Mesendoderm (in vitro differentiated cells): ENCODE measurements at regions not wholly inside any gene's neighbourhood (a gene's known extent, or its start where the extent isn't known, plus 50 kb on each side); places are given as distances from the start of the nearest gene placed in this dataset.

ENCODE experiments used
- DNase-seq: peaks from one replicate; pipeline ENCODE4 v3.0.0; 2013
- H2AK5ac ChIP-seq: 2 replicates; pipeline ENCODE4 v1.6.1; 2013; ENCODE audit warnings: low read length, inconsistent platforms
- H2BK120ac ChIP-seq: 2 replicates; pipeline ENCODE4 v1.6.1; 2013; ENCODE audit warnings: low read depth, mild to moderate bottlenecking, low read length, moderate library complexity, mixed read lengths
- H2BK15ac ChIP-seq: replicated peaks from 2 replicates; pipeline ENCODE4 v1.6.1; 2013; ENCODE audit warnings: low read depth, mild to moderate bottlenecking, moderate library complexity
- H2BK5ac ChIP-seq: 2 replicates; pipeline ENCODE4 v1.6.1; 2013; ENCODE audit warnings: low read length, inconsistent platforms
- H3K18ac ChIP-seq: 2 replicates; pipeline ENCODE4 v1.6.1; 2013; ENCODE audit warnings: mild to moderate bottlenecking, low read length, mixed read lengths
- H3K23ac ChIP-seq: one replicate; pipeline ENCODE4 v1.6.1; 2013; ENCODE audit warnings: low read length
- H3K27ac ChIP-seq: 2 replicates; pipeline ENCODE4 v1.5.1; 2013; ENCODE audit warnings: low read depth, mild to moderate bottlenecking, inconsistent platforms, low read length, moderate library complexity
- H3K27me3 ChIP-seq: 2 replicates; pipeline ENCODE4 v1.6.1; 2013; ENCODE audit warnings: low read length, control low read depth, mild to moderate bottlenecking, inconsistent platforms; ENCODE audit not compliant: insufficient read depth, poor library complexity
- H3K36me3 ChIP-seq: 2 replicates; pipeline ENCODE4 v1.6.1; 2013; ENCODE audit warnings: low read length, inconsistent platforms; ENCODE audit not compliant: control insufficient read depth, insufficient read depth
- H3K4ac ChIP-seq: one replicate; pipeline ENCODE4 v1.6.1; 2013; ENCODE audit warnings: low read depth, mild to moderate bottlenecking, low read length, moderate library complexity
- H3K4me1 ChIP-seq: 2 replicates; pipeline ENCODE4 v1.6.1; 2013; ENCODE audit warnings: low read depth, low read length, inconsistent platforms; ENCODE audit not compliant: control insufficient read depth
- H3K4me2 ChIP-seq: 2 replicates; pipeline ENCODE4 v1.6.1; 2013; ENCODE audit warnings: low read length
- H3K4me3 ChIP-seq: 2 replicates; pipeline ENCODE4 v1.5.1; 2013; ENCODE audit warnings: mild to moderate bottlenecking, low read length
- H3K56ac ChIP-seq: one replicate; pipeline ENCODE4 v1.6.1; 2013; ENCODE audit warnings: low read length
- H3K79me1 ChIP-seq: 2 replicates; pipeline ENCODE4 v1.6.1; 2013; ENCODE audit warnings: low read length, inconsistent platforms
- H3K79me2 ChIP-seq: 2 replicates; pipeline ENCODE4 v1.6.1; 2013; ENCODE audit warnings: mild to moderate bottlenecking, low read length; ENCODE audit not compliant: control insufficient read depth, insufficient read depth
- H3K9ac ChIP-seq: 2 replicates; pipeline ENCODE4 v1.6.1; 2013; ENCODE audit warnings: low read length, inconsistent platforms
- H4K5ac ChIP-seq: one replicate; pipeline ENCODE4 v1.6.1; 2013; ENCODE audit warnings: low read length
- H4K8ac ChIP-seq: one replicate; pipeline ENCODE4 v1.6.1; 2013; ENCODE audit warnings: low read depth, mild to moderate bottlenecking, control low read depth, low read length, moderate library complexity
- WGBS: extraction: QIAGEN DNeasy Blood & Tissue Kit; methylation state at CpG from one replicate; pipeline ENCODE4 v1.1.7; 2013; ENCODE audit warnings: low lambda C conversion rate, missing lambda C conversion rate; ENCODE audit not compliant: insufficient coverage; ENCODE audit errors: extremely low coverage; 5-methylcytosine and 5-hydroxymethylcytosine counted together

DNA sequence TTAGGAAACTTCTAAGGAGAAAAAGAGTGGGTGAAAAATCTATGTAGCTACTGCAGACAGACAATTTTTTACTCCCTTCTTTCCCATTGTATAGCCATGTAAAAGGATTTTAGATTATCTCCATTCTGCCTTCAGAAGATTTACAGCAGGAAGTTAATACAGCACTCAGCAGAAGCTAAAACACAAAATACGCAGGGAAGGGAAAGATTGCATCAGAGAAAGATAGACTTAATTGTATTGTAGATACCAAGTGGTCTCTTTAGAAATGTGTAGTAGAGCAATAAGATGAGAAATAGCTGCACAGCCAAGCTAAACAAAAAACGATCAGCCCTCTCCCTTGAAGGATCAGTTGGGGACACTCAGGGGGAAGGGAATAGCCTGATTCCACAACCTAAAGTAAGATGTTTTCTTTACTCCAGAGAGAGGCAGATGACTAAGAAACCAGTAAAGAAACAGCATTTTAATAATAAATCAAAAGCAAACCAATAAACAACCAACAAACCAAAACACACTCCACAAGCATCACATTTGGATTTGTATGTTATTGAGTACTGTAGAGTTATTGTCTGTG, 236.7 kb upstream of the SLITRK1 start:
- H3K4me2 ChIP-seq: no peak overlapping the region
- no peaks in the 10 kb centered on the region for H3K27me3 ChIP-seq
- H3K4me3 ChIP-seq: no peak overlapping the region
- no peak overlapping the region for H3K4ac ChIP-seq
- no peak for DNase-seq
- no peak overlapping the region for H3K9ac ChIP-seq
- no peak overlapping the region for H2BK15ac ChIP-seq
- no peaks in the 10 kb centered on the region for H3K4me1 ChIP-seq
- H4K5ac ChIP-seq: no peak overlapping the region
- no peak overlapping the region for H3K23ac ChIP-seq
- no peak overlapping the region for H2BK120ac ChIP-seq
- WGBS: no CpG with 5 or more reads among the region's 2 CpGs
- no peak overlapping the region for H3K18ac ChIP-seq
- no peaks in the 10 kb centered on the region for H3K79me2 ChIP-seq
- H2BK5ac ChIP-seq: no peak overlapping the region
- H3K56ac ChIP-seq: no peak overlapping the region
- no peak overlapping the region for H4K8ac ChIP-seq
- no peaks in the 10 kb centered on the region for H3K36me3 ChIP-seq
- H2AK5ac ChIP-seq: no peak overlapping the region
- no peak overlapping the region for H3K27ac ChIP-seq
- no peaks in the 10 kb centered on the region for H3K79me1 ChIP-seq

DNA sequence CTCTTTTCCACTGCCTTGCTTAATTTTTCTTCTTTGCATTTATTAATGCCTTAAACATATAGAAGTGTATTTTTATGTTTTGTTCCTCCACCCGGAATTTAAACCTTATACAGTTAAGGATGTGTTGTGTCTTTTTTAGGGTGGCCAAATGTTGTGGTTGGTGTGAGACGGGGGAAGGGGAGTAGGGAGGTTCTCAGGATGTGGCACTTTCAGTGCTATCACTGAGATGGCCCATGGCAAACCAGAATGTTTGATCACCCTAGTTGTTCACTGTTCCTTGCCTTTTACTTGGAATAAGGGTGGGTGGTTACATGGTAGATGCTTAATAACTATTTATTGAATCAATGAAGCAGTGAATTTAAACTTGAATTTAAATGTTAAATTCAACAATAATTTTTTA, 216.0 kb upstream of the SLITRK1 start:
- Histone ChIP-seq H3K4me2 (no peak overlapping the region), H3K4ac (no peak overlapping the region), H3K18ac (no peak overlapping the region), H3K36me3 (no peaks in the 10 kb centered on the region), H2BK120ac (no peak overlapping the region), H2AK5ac (no peak overlapping the region), H2BK5ac (no peak overlapping the region), H3K4me3 (no peak overlapping the region), H3K27me3 (no peaks in the 10 kb centered on the region), H4K8ac (no peak overlapping the region), H3K79me1 (no peaks in the 10 kb centered on the region), H3K9ac (no peak overlapping the region), H3K4me1 (no peaks in the 10 kb centered on the region), H3K79me2 (no peaks in the 10 kb centered on the region), H3K23ac (no peak overlapping the region), H3K27ac (no peak overlapping the region), H3K56ac (no peak overlapping the region), H4K5ac (no peak overlapping the region), H2BK15ac (no peak overlapping the region)
- WGBS: no CpG with 5 or more reads among the region's 2 CpGs
- no peak for DNase-seq

DNA sequence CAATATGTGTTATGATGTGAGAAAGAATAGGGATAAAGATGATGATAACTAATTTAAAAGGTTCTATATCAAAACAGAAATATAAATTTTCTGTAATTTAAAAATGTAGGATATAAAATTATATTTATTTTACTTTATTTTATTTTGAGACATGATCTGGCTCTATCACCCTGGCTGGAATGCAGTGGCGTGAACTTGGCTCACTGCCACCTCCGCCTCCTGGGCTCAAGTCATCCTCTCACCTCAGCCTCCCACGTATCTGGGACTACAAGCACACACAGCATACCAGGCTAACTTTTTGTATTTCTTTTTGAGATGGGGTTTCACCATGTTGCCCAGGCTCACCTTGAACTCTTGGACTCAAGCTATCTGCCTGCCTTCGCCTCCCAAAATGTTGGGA, 214.9 kb upstream of the SLITRK1 start:
- Histone ChIP-seq H3K18ac (no peak overlapping the region), H4K8ac (no peak overlapping the region), H3K4ac (no peak overlapping the region), H3K9ac (no peak overlapping the region), H2AK5ac (no peak overlapping the region), H3K4me2 (no peak overlapping the region), H3K56ac (no peak overlapping the region), H3K23ac (no peak overlapping the region), H3K27me3 (no peaks in the 10 kb centered on the region), H2BK5ac (no peak overlapping the region), H3K79me2 (no peaks in the 10 kb centered on the region), H3K27ac (no peak overlapping the region), H3K4me3 (no peak overlapping the region), H3K79me1 (no peaks in the 10 kb centered on the region), H3K4me1 (no peaks in the 10 kb centered on the region), H2BK15ac (no peak overlapping the region), H3K36me3 (no peaks in the 10 kb centered on the region), H4K5ac (no peak overlapping the region), H2BK120ac (no peak overlapping the region)
- DNase-seq: no peak
- WGBS: no CpG with 5 or more reads among the region's 4 CpGs

DNA sequence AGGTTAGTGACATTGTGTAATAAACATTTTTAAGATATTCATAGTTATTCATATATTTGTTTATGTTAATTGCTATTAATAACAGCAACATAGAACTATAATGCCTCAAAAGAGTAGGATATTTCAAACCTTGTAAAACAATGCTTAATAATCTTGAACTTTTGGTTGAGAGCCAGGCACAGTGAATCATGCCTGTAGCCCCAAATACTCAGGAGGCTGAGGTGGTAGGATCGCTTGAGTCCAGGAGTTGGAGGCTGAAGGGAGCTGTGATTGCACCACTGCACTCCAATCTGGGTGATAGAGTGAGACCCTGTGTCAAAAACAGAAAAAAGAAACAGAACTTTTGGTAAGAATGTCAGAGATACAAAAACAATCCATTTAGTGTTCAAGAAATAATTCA, 213.9 kb upstream of the SLITRK1 start:
- Histone ChIP-seq H3K4me1 (no peaks in the 10 kb centered on the region), H3K79me2 (no peaks in the 10 kb centered on the region), H3K4ac (no peak overlapping the region), H3K27me3 (no peaks in the 10 kb centered on the region), H3K79me1 (no peaks in the 10 kb centered on the region), H3K18ac (no peak overlapping the region), H2AK5ac (no peak overlapping the region), H3K56ac (no peak overlapping the region), H3K36me3 (no peaks in the 10 kb centered on the region), H3K4me2 (no peak overlapping the region), H3K23ac (no peak overlapping the region), H2BK5ac (no peak overlapping the region), H2BK120ac (no peak overlapping the region), H4K5ac (no peak overlapping the region), H3K9ac (no peak overlapping the region), H4K8ac (no peak overlapping the region), H2BK15ac (no peak overlapping the region), H3K4me3 (no peak overlapping the region), H3K27ac (no peak overlapping the region)
- DNase-seq: no peak
- WGBS: no CpG with 5 or more reads among the region's 1 CpG

DNA sequence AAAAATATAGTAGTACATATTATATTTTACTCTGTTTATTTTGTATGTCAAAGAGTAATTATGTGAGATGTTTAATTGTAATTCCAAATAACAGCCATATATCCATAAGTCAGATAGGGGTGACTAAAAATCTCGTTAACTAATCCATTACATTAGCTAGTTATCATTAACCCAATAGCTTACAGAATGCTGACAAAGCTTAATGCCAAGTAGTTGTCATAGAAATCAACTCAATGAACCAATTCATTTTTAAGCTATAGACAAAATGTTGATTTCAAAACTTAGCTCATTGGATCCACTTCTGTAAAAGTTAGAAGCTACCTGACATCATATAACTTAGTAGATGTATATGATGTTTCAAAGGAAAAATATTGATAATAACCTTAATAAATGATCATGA, 206.7 kb upstream of the SLITRK1 start:
- no peak overlapping the region for H2BK120ac ChIP-seq
- H3K56ac ChIP-seq: no peak overlapping the region
- WGBS: no CpG with 5 or more reads among the region's 1 CpG
- H4K5ac ChIP-seq: no peak overlapping the region
- H3K4me3 ChIP-seq: no peak overlapping the region
- no peak overlapping the region for H3K4me2 ChIP-seq
- H3K79me1 ChIP-seq: no peaks in the 10 kb centered on the region
- H3K27ac ChIP-seq: no peak overlapping the region
- H4K8ac ChIP-seq: no peak overlapping the region
- no peak for DNase-seq
- no peak overlapping the region for H3K23ac ChIP-seq
- no peaks in the 10 kb centered on the region for H3K79me2 ChIP-seq
- no peak overlapping the region for H2BK15ac ChIP-seq
- no peaks in the 10 kb centered on the region for H3K36me3 ChIP-seq
- H3K9ac ChIP-seq: no peak overlapping the region
- no peaks in the 10 kb centered on the region for H3K4me1 ChIP-seq
- H2AK5ac ChIP-seq: no peak overlapping the region
- H3K27me3 ChIP-seq: no peaks in the 10 kb centered on the region
- H2BK5ac ChIP-seq: no peak overlapping the region
- H3K4ac ChIP-seq: no peak overlapping the region
- no peak overlapping the region for H3K18ac ChIP-seq

DNA sequence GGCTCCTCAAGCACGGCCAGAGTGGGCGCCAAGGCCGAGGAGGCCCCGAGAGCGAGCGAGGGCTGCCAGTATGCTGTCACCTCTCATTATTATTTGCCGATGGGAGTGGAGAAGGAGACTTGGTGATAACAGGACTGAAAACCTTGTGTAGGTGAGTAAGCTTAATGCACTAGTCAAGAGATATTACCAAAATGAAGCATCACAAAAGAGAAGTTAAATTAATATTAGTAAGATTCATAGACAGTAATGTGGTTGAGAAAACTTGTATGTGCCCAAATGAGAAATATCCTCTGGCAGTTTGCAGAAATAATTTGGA, 204.5 kb upstream of the SLITRK1 start:
- H3K4ac ChIP-seq: no peak overlapping the region
- H3K9ac ChIP-seq: no peak overlapping the region
- no peak overlapping the region for H3K27ac ChIP-seq
- H3K23ac ChIP-seq: no peak overlapping the region
- no peaks in the 10 kb centered on the region for H3K4me1 ChIP-seq
- WGBS: no CpG with 5 or more reads among the region's 7 CpGs
- H4K5ac ChIP-seq: no peak overlapping the region
- H3K27me3 ChIP-seq: no peaks in the 10 kb centered on the region
- no peak overlapping the region for H2AK5ac ChIP-seq
- H3K56ac ChIP-seq: no peak overlapping the region
- no peaks in the 10 kb centered on the region for H3K79me2 ChIP-seq
- H4K8ac ChIP-seq: no peak overlapping the region
- no peak overlapping the region for H3K18ac ChIP-seq
- no peak overlapping the region for H3K4me2 ChIP-seq
- no peaks in the 10 kb centered on the region for H3K36me3 ChIP-seq
- no peak overlapping the region for H2BK120ac ChIP-seq
- no peaks in the 10 kb centered on the region for H3K79me1 ChIP-seq
- H2BK15ac ChIP-seq: no peak overlapping the region
- DNase-seq: no peak
- H3K4me3 ChIP-seq: no peak overlapping the region
- no peak overlapping the region for H2BK5ac ChIP-seq
